GM12878 (cell line): ENCODE measurements at regions not wholly inside any gene's neighbourhood (a gene's known extent, or its start where the extent isn't known, plus 50 kb on each side); places are given as distances from the start of the nearest gene placed in this dataset.
A peak's percentile ranks its signal among the peaks of the same experiment; 100 is the strongest.

Experiments
- ATAC-seq: fragments of 200-7000 bp; cut with Tn5 transposase; 3 replicates; pipeline ENCODE4 v1.9.1; 2020; ENCODE audit warnings: mild to moderate bottlenecking, moderate library complexity
- BruUV-seq: library from RNA; stranded (reverse); fragments of 400-500 nt; replicated peaks from 2 replicates; lab custom pipeline; 2021; lab: Mats Ljungman, UMichigan
- CTCF ChIA-PET: fragments of 300-600 bp; sonication (Branson Sonifier 250); formaldehyde crosslinking; extraction: SDS; loops from one replicate; lab custom pipeline; 2021; ENCODE audit warnings: inconsistent platforms; lab: Yijun Ruan, JAX
- POLR2A ChIA-PET: fragments of 350-600 bp; formaldehyde crosslinking; extraction: SDS; loops from one replicate; lab custom pipeline; 2021; ENCODE audit warnings: inconsistent platforms; lab: Charles Lee
- RAD21 ChIA-PET: fragments of 300-600 bp; sonication (Branson Sonifier 250); formaldehyde crosslinking; loops from one replicate; lab custom pipeline; 2023; ENCODE audit warnings: antibody characterized with exemption; ENCODE audit not compliant: unreplicated experiment; lab: Charles Lee
- SMC1A ChIA-PET: fragments of 300-600 bp; sonication (Branson Sonifier 250); formaldehyde crosslinking; loops from one replicate; lab custom pipeline; 2023; ENCODE audit not compliant: unreplicated experiment, uncharacterized antibody; lab: Charles Lee
- DNase-seq: peaks from one replicate; pipeline ENCODE4 v3.0.0-alpha.2; 2011; ENCODE audit warnings: low read depth, low spot score
- FAIRE-seq: peaks from 3 replicates; lab custom pipeline; 2011; peaks lifted over from hg19 to GRCh38; lab: Jason Lieb, UNC
- H2AFZ ChIP-seq: 2 replicates; pipeline ENCODE4 v1.6.0; 2011; ENCODE audit warnings: low read depth, low read length, control low read depth; ENCODE audit not compliant: control insufficient read depth
- H3K27ac ChIP-seq: 2 replicates; pipeline ENCODE4 v1.5.1; 2011; ENCODE audit warnings: control low read depth; ENCODE audit not compliant: control insufficient read depth, insufficient read depth
- H3K27me3 ChIP-seq, 2 experiments: replicated peaks in 1 of 2; 2 replicates each; pipeline versions ENCODE4 v1.6.0 to v1.6.1; 2011; ENCODE audit warnings: low read length in 1 of 2; ENCODE audit not compliant: control insufficient read depth in 2 of 2, insufficient read depth in 2 of 2
- H3K36me3 ChIP-seq, 2 experiments: 2 replicates each; pipeline ENCODE4 v1.5.1; 2011; ENCODE audit warnings: low read length in 1 of 2; ENCODE audit not compliant: control insufficient read depth in 2 of 2, insufficient read depth in 2 of 2
- H3K4me1 ChIP-seq: 2 replicates; pipeline ENCODE4 v1.6.1; 2011; ENCODE audit warnings: mild to moderate bottlenecking, low read length, moderate library complexity, mixed read lengths; ENCODE audit not compliant: control insufficient read depth, insufficient read depth
- H3K4me2 ChIP-seq: 2 replicates; pipeline ENCODE4 v1.6.0; 2011; ENCODE audit warnings: control low read depth; ENCODE audit not compliant: control insufficient read depth, insufficient read depth
- H3K4me3 ChIP-seq: fragments of 200-600 bp; sonication (generic); 2 replicates; pipeline ENCODE4 v1.5.1; 2016
- H3K79me2 ChIP-seq: 2 replicates; pipeline ENCODE4 v1.6.0; 2011; ENCODE audit warnings: low read length; ENCODE audit not compliant: control insufficient read depth, insufficient read depth
- H3K9ac ChIP-seq: 2 replicates; pipeline ENCODE4 v1.8.0; 2011; ENCODE audit warnings: low read length, control low read depth, mixed read lengths; ENCODE audit not compliant: control insufficient read depth, insufficient read depth
- H3K9me3 ChIP-seq: replicated peaks from 3 replicates; pipeline ENCODE4 v1.5.1; 2011; ENCODE audit warnings: mild to moderate bottlenecking, low read length; ENCODE audit not compliant: control insufficient read depth, insufficient read depth
- H4K20me1 ChIP-seq: 2 replicates; pipeline ENCODE4 v1.6.0; 2011; ENCODE audit not compliant: control insufficient read depth, insufficient read depth
- BMI1 ChIP-seq: fragments of 450-650 bp; IDR thresholded peaks from 2 replicates; pipeline ENCODE4 v1.6.1; 2016; ENCODE audit warnings: mild to moderate bottlenecking, moderate library complexity, borderline replicate concordance
- CHD2 ChIP-seq: IDR thresholded peaks from 2 replicates; pipeline ENCODE4 v1.6.1; 2011; ENCODE audit warnings: low read depth, low read length, improper control_type of control experiment, borderline replicate concordance
- DPF2 ChIP-seq: fragments of 450-650 bp; IDR thresholded peaks from 2 replicates; pipeline ENCODE4 v1.6.1; 2017; ENCODE audit warnings: mild to moderate bottlenecking
- EED ChIP-seq: sonication (generic); IDR thresholded peaks from 2 replicates; pipeline ENCODE4 v1.6.1; 2016; ENCODE audit warnings: antibody characterized with exemption, low read depth
- RUNX3 ChIP-seq: IDR thresholded peaks from 2 replicates; pipeline ENCODE4 v1.6.1; 2012; ENCODE audit warnings: low read length, inconsistent platforms
- SPI1 ChIP-seq: IDR thresholded peaks from 2 replicates; pipeline ENCODE4 v1.6.1; 2011; ENCODE audit warnings: low read depth, mild to moderate bottlenecking, low read length, moderate library complexity, borderline replicate concordance; ENCODE audit not compliant: insufficient read depth
- WGBS: methylation state at CpG from one replicate; pipeline ENCODE4 v1.1.6; 2016; ENCODE audit warnings: low lambda C conversion rate; ENCODE audit not compliant: insufficient replicate concordance, insufficient coverage; ENCODE audit errors: missing lambda C conversion rate; 5-methylcytosine and 5-hydroxymethylcytosine counted together
- in situ Hi-C: fragments of 300-500 bp; cut with MboI; formaldehyde crosslinking; loops from 9 replicates; pipeline ENCODE4 v1.14.3; 2018; ENCODE audit warnings: mixed read lengths
- intact Hi-C: fragments of 100-400 bp; cut with micrococcal nuclease; formaldehyde crosslinking; loops from one replicate; pipeline ENCODE4 v1.14.2; 2022; ENCODE audit not compliant: unreplicated experiment
- TF ChIP-seq, protein P1 (sequence below): fragments of 450-650 bp; IDR thresholded peaks from 2 replicates; pipeline ENCODE4 v1.6.1; 2016; ENCODE audit warnings: mild to moderate bottlenecking, moderate library complexity, borderline replicate concordance
- TF ChIP-seq, protein P2 (sequence below): fragments of 450-650 bp; IDR thresholded peaks from 2 replicates; pipeline ENCODE4 v1.6.1; 2018; ENCODE audit warnings: mild to moderate bottlenecking, low read depth, moderate library complexity; ENCODE audit not compliant: partially characterized antibody
- TF ChIP-seq, protein P3 (sequence below): IDR thresholded peaks from 2 replicates; pipeline ENCODE4 v1.6.1; 2012; ENCODE audit warnings: low read depth, low read length, improper control_type of control experiment

DNA sequence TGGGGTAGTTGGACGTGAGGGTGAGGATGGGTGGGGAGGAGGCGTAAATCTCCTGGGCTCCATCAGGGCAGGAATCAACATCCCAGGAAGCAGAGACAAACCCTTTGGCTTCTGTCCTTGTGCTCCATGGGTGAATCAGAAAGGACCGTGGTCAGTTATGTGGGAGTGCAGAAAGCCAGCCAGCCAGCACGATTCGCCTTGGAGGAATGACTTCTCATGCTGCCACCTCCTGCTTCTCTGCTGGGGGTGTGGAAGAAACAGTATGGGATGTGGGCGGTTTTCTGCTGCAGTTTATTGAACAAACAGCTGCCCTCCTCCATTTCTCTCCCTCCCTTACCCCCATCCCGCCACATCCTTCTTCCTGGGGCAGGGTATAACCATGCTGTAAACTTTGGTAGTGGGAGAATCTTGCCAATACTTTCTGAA lies 214.5 kb downstream of the SOX4 start:
- H3K4me1 ChIP-seq, result no peaks in the 10 kb centered on the region
- H2AFZ ChIP-seq, result no peak overlapping the region
- ChIA-PET RAD21 (no interaction called here), CTCF (no interaction called here), SMC1A (interaction anchor here (1.0 to 1.5 kb wide), 2 partner anchors 51 to 270 kb away, joined by 3 to 4 read pairs; no protein-coding TSS in a partner anchor), POLR2A (interaction anchor here (0.7 kb wide), 1 partner anchor 15 kb away, joined by 5 read pairs; no protein-coding TSS in a partner anchor)
- no peaks in the 10 kb centered on the region for H3K9me3 ChIP-seq
- H3K9ac ChIP-seq, result no peak overlapping the region
- no peaks in the 10 kb centered on the region for H4K20me1 ChIP-seq
- ATAC-seq (no peak), FAIRE-seq (no peak), DNase-seq (no peak)
- no peaks in the 10 kb centered on the region for H3K36me3 ChIP-seq
- no peaks in the 10 kb centered on the region for H3K79me2 ChIP-seq
- no TSS peak for BruUV-seq
- in situ Hi-C loops (no loop called here), intact Hi-C loops (no loop called here)
- no peak overlapping the region for H3K4me3 ChIP-seq
- no peaks in the 10 kb centered on the region for H3K27me3 ChIP-seq
- TF ChIP-seq EED (0 out of 2 replicates have a peak, but pooled peaks have one; percentile 21), RUNX3 (no peak)
- WGBS, result 10% methylated on average over 6 of the region's 7 CpGs
- H3K27ac ChIP-seq, result no peak overlapping the region
- H3K4me2 ChIP-seq, result no peak overlapping the region

DNA sequence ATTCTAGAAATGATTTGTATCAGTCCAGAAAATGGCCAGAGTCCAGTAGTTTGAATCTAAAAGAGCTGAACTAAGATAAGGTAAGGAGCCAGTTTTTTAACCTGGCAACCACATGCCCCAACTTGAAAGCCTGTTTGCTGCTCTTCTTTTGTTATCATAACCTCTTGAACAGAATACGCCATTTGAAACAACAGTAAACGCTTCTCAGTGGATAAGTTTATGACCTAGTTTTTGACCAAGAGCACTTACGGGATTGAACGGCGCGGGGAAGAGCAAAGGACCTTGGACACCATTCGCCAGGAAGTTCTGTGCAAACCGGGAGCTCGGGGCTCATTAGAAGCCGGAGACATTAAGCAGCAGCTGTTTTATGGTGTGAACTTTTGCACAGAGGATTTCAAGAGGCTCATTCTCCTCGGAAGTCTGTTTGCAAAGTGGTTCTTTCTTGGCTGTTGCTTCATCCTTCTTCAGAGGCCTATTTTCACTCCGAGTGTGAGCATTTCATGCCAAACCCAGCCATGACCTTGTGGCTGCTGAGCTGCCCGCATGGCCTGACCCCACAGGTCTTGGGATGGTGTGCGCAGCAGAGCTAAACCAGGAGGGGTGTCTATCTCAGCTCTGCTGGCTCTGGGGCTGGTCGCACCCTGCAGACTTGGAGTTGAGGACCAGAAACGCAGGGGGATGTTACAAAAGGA lies 215.1 kb downstream of the SOX4 start:
- Histone ChIP-seq H2AFZ (no peak overlapping the region), H3K27ac (no peak overlapping the region), H3K9ac (no peak overlapping the region), H3K36me3 (no peaks in the 10 kb centered on the region), H4K20me1 (no peaks in the 10 kb centered on the region; the same call in 1 of the 2 replicates), H3K27me3 (no peaks in the 10 kb centered on the region), H3K4me3 (no peak overlapping the region), H3K9me3 (no peaks in the 10 kb centered on the region), H3K4me1 (no peaks in the 10 kb centered on the region), H3K4me2 (no peak overlapping the region), H3K79me2 (no peaks in the 10 kb centered on the region)
- ChIA-PET SMC1A (interaction anchor here (1.0 kb wide), 1 partner anchor 50 kb away, joined by 3 read pairs; no protein-coding TSS in a partner anchor), CTCF (no interaction called here), RAD21 (no interaction called here), POLR2A (no interaction called here)
- DNase-seq (no peak), FAIRE-seq (no peak), ATAC-seq (no peak)
- in situ Hi-C loops (no loop called here), intact Hi-C loops (no loop called here)
- no TSS peak for BruUV-seq
- 52% methylated on average over 16 of the region's 16 CpGs for WGBS
- TF ChIP-seq, protein P1, sequence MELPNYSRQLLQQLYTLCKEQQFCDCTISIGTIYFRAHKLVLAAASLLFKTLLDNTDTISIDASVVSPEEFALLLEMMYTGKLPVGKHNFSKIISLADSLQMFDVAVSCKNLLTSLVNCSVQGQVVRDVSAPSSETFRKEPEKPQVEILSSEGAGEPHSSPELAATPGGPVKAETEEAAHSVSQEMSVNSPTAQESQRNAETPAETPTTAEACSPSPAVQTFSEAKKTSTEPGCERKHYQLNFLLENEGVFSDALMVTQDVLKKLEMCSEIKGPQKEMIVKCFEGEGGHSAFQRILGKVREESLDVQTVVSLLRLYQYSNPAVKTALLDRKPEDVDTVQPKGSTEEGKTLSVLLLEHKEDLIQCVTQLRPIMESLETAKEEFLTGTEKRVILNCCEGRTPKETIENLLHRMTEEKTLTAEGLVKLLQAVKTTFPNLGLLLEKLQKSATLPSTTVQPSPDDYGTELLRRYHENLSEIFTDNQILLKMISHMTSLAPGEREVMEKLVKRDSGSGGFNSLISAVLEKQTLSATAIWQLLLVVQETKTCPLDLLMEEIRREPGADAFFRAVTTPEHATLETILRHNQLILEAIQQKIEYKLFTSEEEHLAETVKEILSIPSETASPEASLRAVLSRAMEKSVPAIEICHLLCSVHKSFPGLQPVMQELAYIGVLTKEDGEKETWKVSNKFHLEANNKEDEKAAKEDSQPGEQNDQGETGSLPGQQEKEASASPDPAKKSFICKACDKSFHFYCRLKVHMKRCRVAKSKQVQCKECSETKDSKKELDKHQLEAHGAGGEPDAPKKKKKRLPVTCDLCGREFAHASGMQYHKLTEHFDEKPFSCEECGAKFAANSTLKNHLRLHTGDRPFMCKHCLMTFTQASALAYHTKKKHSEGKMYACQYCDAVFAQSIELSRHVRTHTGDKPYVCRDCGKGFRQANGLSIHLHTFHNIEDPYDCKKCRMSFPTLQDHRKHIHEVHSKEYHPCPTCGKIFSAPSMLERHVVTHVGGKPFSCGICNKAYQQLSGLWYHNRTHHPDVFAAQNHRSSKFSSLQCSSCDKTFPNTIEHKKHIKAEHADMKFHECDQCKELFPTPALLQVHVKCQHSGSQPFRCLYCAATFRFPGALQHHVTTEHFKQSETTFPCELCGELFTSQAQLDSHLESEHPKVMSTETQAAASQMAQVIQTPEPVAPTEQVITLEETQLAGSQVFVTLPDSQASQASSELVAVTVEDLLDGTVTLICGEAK, result no peak
- TF ChIP-seq CHD2, result no peak
- no peak for TF ChIP-seq DPF2
- TF ChIP-seq, protein P2, sequence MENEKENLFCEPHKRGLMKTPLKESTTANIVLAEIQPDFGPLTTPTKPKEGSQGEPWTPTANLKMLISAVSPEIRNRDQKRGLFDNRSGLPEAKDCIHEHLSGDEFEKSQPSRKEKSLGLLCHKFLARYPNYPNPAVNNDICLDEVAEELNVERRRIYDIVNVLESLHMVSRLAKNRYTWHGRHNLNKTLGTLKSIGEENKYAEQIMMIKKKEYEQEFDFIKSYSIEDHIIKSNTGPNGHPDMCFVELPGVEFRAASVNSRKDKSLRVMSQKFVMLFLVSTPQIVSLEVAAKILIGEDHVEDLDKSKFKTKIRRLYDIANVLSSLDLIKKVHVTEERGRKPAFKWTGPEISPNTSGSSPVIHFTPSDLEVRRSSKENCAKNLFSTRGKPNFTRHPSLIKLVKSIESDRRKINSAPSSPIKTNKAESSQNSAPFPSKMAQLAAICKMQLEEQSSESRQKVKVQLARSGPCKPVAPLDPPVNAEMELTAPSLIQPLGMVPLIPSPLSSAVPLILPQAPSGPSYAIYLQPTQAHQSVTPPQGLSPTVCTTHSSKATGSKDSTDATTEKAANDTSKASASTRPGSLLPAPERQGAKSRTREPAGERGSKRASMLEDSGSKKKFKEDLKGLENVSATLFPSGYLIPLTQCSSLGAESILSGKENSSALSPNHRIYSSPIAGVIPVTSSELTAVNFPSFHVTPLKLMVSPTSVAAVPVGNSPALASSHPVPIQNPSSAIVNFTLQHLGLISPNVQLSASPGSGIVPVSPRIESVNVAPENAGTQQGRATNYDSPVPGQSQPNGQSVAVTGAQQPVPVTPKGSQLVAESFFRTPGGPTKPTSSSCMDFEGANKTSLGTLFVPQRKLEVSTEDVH, result no peak
- no peak for TF ChIP-seq BMI1
- TF ChIP-seq SPI1, result no peak
- TF ChIP-seq, protein P3, sequence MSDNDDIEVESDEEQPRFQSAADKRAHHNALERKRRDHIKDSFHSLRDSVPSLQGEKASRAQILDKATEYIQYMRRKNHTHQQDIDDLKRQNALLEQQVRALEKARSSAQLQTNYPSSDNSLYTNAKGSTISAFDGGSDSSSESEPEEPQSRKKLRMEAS, result no peak
